ENCODE measurements at regions not wholly inside any gene's neighbourhood (a gene's known extent, or its start where the extent isn't known, plus 50 kb on each side); places are given as distances from the start of the nearest gene placed in this dataset.

DNA sequence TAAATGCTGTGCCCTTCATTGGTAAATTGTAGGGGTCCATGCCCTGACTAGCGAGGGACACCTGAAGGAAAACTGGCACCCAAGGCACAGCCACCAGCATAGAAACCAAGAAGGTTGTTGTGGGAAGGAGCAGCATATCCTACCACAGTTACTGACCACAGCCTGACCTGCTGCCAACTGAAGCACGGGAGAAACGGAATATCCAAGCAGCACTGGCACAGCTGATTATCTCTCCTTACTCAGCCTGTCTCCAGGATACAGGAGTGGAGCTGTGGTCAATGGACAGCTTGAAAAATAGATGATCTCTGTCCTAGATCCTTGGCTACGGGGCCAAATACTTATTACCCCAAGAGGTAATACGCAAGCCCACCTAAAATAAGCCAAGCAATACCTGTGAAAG, 164.5 kb downstream of the ATPSCKMT start:
- H4K20me1 ChIP-seq, result no peaks in the 10 kb centered on the region
- H3K27ac ChIP-seq, result no peak overlapping the region
- no peak overlapping the region for H3K4me3 ChIP-seq
- H3K27me3 ChIP-seq, result no peaks in the 10 kb centered on the region
- H3K4me1 ChIP-seq, result no peaks in the 10 kb centered on the region
- H3K4me2 ChIP-seq, result no peak overlapping the region
- H3K36me3 ChIP-seq, result no peaks in the 10 kb centered on the region
- no peak for TF ChIP-seq Cebpa-rat (IDR thresholded peaks at IDR 0.05)
- H3K9ac ChIP-seq, result no peak overlapping the region
- H3K9me3 ChIP-seq, result peaks cover 11% of the 10 kb centered on the region

DNA sequence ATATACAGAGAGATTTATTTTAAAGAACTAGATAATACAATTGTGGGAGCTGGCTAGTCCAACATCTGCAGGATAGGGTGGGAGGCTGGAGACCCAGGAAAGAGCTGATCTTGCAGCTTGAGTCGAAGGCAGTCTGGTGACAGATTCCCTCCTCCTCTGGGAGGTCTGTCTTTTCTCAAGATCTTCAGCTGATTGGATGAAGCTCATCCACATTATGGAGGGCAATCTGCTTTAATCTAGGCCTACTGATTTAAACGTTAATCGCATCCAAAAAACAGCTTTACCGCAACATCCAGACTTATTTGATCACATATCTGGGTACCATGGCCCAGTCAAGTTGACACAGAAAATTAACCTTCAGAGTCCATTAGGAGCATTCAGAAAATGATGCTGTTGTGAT, 168.1 kb downstream of the ATPSCKMT start:
- Histone ChIP-seq H3K27me3 (no peaks in the 10 kb centered on the region), H3K4me1 (no peaks in the 10 kb centered on the region), H3K9ac (no peak overlapping the region), H3K4me2 (no peak overlapping the region), H3K36me3 (no peaks in the 10 kb centered on the region), H3K4me3 (no peak overlapping the region), H4K20me1 (no peaks in the 10 kb centered on the region), H3K27ac (no peak overlapping the region), H3K9me3 (no peaks in the 10 kb centered on the region)
- TF ChIP-seq Cebpa-rat (IDR thresholded peaks at IDR 0.05), result no peak

DNA sequence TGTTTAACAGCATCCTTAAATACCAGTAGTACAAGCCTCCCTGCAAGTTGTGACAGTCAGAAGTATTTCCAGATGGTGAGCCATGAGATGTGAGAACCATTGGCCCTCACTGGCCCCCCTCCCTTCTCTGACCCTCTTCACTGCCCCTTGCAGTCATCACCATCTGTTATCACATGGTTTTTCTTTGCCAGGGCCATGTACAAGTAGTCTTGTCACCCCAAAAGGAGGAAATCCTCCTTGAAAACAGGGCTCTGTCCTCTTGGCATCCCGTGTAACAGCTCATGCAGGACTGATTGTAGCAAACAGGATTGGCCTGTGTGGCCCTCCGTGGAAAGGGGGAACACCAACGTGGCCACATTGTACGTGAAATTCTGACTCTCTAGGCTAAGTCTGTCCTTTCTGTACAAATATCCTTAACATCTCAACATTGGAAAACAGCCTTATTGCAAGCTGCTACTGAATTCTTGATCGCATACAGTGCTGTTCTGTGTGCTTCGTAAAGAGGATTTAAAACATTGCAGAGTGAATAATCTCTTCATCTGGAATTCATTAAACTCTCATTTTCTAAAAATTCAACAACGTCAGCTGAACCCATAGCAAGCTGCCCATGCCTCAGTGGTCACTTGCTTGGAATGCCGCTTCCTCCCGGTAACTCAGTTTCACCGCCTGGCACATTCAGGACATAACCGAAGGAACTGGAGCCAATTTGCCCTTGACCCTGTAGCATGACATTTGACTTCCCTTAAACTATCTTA, 171.7 kb downstream of the ATPSCKMT start:
- Histone ChIP-seq H3K4me1 (no peaks in the 10 kb centered on the region), H3K4me3 (no peak overlapping the region), H3K36me3 (no peaks in the 10 kb centered on the region), H3K27ac (no peak overlapping the region), H3K4me2 (no peak overlapping the region), H3K9ac (no peak overlapping the region), H4K20me1 (no peaks in the 10 kb centered on the region), H3K9me3 (no peaks in the 10 kb centered on the region), H3K27me3 (no peaks in the 10 kb centered on the region)
- no peak for TF ChIP-seq Cebpa-rat (IDR thresholded peaks at IDR 0.05)

DNA sequence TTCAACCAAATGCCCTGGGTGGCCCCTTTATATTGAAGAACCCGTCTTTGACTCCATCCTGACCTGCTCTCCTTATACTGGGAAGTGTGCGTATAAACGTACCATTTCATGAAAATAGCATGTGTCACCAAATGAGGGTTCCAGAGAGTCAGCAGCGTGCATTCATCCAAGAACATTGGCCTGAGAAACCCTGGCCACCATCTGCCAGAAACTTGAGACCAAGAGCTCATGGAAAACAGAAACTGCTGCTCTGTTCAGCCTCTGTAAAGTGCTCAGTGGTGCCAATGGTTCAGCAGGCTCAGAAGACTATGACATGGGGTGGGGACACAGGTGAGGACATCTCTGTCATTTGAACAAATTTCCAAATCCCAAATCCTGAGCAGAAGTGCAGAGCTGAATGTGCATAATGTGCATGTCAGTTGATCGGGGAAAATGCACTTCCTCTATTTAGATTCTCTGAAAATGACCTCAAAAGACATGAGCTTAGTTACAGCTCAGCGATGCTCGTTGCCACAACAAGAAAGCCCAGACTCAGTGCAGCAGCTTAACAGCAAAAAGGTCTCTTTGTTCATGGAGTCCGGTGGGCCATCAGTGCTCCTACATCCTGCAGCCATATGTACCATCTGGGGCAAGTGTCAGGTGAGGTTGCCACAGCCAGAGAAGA, 176.1 kb downstream of the ATPSCKMT start:
- Histone ChIP-seq H3K4me2 (no peak overlapping the region), H3K9me3 (no peaks in the 10 kb centered on the region), H3K36me3 (no peaks in the 10 kb centered on the region)

DNA sequence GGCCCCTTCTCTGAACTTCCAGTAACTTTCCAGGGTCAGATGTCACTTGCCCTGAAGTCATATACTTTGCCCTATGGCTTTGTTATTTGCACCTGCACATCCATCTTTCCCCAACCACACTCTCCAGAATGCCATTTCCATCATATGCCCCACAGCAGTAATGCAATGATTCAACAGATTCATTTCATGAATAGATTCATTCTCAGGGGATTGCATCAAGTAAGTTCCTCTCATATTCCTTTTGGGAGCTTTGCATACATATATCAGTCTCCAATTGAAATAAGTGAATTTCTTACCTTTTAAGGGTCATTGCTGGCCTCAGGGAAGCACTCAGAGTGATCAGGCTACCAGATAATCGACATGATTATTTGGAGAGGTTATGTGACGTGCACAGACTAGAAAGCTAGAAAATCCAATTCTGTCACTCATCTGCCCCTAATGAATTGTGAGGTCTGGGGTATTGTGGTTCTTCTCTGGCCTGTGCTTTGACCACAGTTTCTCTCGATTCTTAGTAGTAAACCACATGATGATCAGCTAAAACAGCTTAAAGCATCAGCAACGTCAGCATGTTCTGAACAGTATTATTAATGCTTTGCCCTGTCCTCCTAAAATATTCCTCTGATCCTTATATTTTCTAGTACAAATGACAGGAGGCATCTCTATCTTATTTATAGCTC, 179.9 kb downstream of the ATPSCKMT start:
- Histone ChIP-seq H3K36me3 (no peaks in the 10 kb centered on the region), H3K27ac (no peak overlapping the region), H3K4me1 (no peaks in the 10 kb centered on the region), H3K9me3 (peaks cover 18% of the 10 kb centered on the region), H4K20me1 (no peaks in the 10 kb centered on the region), H3K4me2 (no peak overlapping the region), H3K27me3 (no peaks in the 10 kb centered on the region), H3K4me3 (no peak overlapping the region), H3K9ac (no peak overlapping the region)
- no peak for TF ChIP-seq Cebpa-rat (IDR thresholded peaks at IDR 0.05)

More for the DNA sequence above, 176.1 kb downstream of the ATPSCKMT start:
- Histone ChIP-seq H3K27me3 (no peaks in the 10 kb centered on the region), H3K4me1 (no peaks in the 10 kb centered on the region), H4K20me1 (no peaks in the 10 kb centered on the region), H3K27ac (no peak overlapping the region), H3K4me3 (no peak overlapping the region), H3K9ac (no peak overlapping the region)
- TF ChIP-seq Cebpa-rat (IDR thresholded peaks at IDR 0.05), result no peak

DNA sequence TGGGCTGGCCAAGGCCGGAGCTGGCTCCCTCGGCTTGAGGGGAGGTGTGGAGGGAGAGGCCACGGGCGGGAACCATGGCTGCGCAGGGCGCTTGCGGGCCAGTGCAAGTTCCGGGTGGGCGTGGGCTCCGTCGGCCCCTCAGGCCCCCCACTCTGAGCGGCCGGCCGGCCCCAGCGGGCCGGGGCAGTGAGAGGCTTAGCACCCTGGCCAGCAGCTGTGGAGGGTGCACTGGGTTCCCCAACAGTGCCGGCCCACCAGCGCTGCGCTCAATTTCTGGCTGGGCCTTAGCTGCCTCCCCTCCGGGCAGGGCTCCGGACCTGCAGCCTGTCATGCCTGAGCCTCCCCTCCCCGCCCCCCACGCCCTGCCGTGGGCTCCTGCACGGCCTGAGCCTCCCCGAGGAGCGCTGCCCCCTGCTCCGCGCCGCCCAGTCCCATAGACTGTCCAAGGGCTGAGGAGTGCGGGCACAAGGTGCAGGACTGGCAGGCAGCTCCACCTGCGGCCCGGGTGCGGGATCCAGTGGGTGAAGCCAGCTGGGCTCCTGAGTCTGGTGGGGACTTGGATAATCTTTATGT, 184.2 kb downstream of the ATPSCKMT start:
- no peak overlapping the region for H3K4me3 ChIP-seq
- no peaks in the 10 kb centered on the region for H4K20me1 ChIP-seq
- no peak overlapping the region for H3K27ac ChIP-seq
- no peak overlapping the region for H3K4me2 ChIP-seq
- no peak overlapping the region for H3K9ac ChIP-seq
- H3K27me3 ChIP-seq, result no peaks in the 10 kb centered on the region
- H3K9me3 ChIP-seq, result peaks cover 18% of the 10 kb centered on the region
- no peaks in the 10 kb centered on the region for H3K36me3 ChIP-seq
- no peaks in the 10 kb centered on the region for H3K4me1 ChIP-seq
- TF ChIP-seq Cebpa-rat (IDR thresholded peaks at IDR 0.05), result no peak

DNA sequence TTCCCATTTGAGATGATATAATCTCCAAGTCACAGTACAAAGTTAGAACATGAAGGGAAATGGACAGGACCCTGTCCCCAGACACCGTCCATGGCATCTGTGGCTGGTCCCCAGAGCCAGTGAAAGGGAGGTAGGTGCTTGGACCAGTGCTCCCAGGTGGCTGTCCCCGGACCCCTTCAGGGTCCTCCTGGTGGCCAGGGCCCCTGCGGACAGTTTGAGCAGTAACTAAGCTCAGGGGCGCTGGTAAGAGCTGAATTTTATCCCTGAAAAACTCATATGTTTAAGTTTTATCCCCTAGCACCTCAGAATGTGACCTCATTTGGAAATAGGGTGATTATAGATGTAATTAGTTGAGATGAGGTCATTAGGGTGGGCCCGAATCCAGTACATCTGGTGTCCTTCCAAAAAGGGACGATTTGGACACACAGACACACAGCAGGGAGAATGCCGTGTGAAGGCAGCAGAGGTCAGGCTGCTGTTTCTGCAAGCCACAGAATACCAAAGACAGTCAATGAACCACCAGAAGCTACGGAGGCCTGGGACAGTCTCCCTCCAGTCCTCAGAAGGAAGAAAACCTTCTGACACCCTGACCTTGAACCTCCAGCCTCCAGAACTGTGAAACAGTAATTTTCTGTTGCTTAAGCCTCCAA, 185.0 kb downstream of the ATPSCKMT start:
- no peak overlapping the region for H3K4me3 ChIP-seq
- H3K36me3 ChIP-seq, result no peaks in the 10 kb centered on the region
- no peak for TF ChIP-seq Cebpa-rat (IDR thresholded peaks at IDR 0.05)
- no peak overlapping the region for H3K4me2 ChIP-seq
- H3K27ac ChIP-seq, result no peak overlapping the region
- no peaks in the 10 kb centered on the region for H4K20me1 ChIP-seq
- H3K9me3 ChIP-seq, result peaks cover 18% of the 10 kb centered on the region
- H3K9ac ChIP-seq, result no peak overlapping the region
- no peaks in the 10 kb centered on the region for H3K4me1 ChIP-seq
- H3K27me3 ChIP-seq, result no peaks in the 10 kb centered on the region

DNA sequence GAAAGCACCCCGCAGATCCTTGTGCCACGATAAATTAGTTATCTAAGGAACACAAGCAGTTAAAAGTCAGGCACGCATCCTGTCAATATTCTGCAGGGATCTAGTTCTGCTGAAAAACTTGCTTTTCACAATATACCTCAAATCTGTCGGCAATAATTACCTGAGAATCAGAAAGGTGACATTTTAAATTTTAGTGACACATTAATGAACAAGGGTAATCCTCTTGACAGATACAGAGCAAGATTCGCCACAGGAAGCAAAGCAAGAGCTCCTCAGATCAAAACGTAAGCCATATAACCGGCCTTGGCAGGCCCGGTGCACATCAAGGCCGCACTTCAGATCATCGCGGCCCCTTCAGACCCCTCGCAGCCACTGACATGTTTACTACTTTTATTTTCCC, 185.7 kb downstream of the ATPSCKMT start:
- Histone ChIP-seq H4K20me1 (no peaks in the 10 kb centered on the region), H3K9me3 (peaks cover 18% of the 10 kb centered on the region), H3K27me3 (no peaks in the 10 kb centered on the region), H3K4me3 (no peak overlapping the region), H3K4me1 (no peaks in the 10 kb centered on the region), H3K27ac (no peak overlapping the region), H3K9ac (no peak overlapping the region), H3K4me2 (no peak overlapping the region), H3K36me3 (no peaks in the 10 kb centered on the region)
- no peak for TF ChIP-seq Cebpa-rat (IDR thresholded peaks at IDR 0.05)

DNA sequence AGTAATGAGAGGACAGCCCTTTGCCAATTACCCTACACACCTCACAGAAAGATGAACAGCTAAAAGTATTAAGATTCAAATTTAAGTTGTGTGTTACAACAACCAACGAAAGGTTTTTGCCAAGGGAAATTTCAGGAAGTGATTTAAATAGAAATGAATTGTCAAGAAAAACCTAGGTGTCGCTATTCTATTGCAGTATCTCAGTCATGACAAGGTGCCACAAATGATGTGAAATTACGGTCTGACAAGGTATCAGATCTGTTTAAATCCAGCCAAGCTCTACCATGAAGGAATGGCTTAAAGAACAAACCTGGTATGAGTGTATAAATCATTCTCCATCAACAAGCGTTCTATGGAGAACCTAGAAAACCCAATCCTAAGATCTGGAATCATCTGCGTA, 189.7 kb downstream of the ATPSCKMT start:
- Histone ChIP-seq H3K9ac (no peak overlapping the region), H3K4me2 (no peak overlapping the region), H4K20me1 (no peaks in the 10 kb centered on the region), H3K27ac (no peak overlapping the region), H3K4me3 (no peak overlapping the region), H3K36me3 (no peaks in the 10 kb centered on the region), H3K27me3 (no peaks in the 10 kb centered on the region), H3K9me3 (0 out of 2 replicates have a peak, but pooled peaks cover 1% of the 10 kb centered on the region), H3K4me1 (peaks cover 8% of the 10 kb centered on the region; the same call in 1 of the 2 replicates)
- TF ChIP-seq Cebpa-rat (IDR thresholded peaks at IDR 0.05), result no peak
